ENCODE measurements at regions not wholly inside any gene's neighbourhood (a gene's known extent, or its start where the extent isn't known, plus 50 kb on each side); places are given as distances from the start of the nearest gene placed in this dataset.

- Mint-ChIP-seq H3K36me3 (ENCODE audit: low read depth) (no peaks in the 10 kb centered on the region), H3K27me3 (ENCODE audit: low read depth) (peaks cover 4% of the 10 kb centered on the region), H3K9me3 (no peaks in the 10 kb centered on the region), H3K4me3 (no peak overlapping the region), H3K27ac (ENCODE audit: unreplicated experiment) (no peak overlapping the region), H3K4me1 (peaks cover 14% of the 10 kb centered on the region)
- DNase-seq (ENCODE audit: low read depth, low spot score), result no peak
- TF ChIP-seq CTCF (conservative IDR thresholded peaks at IDR 0.05), result no peak
Observed at GRCh38 chr2:120612931-120613330, 122.7 kb upstream of the GLI2 start.

- Mint-ChIP-seq H3K27me3 (ENCODE audit: low read depth) (peaks cover 4% of the 10 kb centered on the region), H3K4me1 (peaks cover 14% of the 10 kb centered on the region), H3K36me3 (ENCODE audit: low read depth) (no peaks in the 10 kb centered on the region), H3K27ac (ENCODE audit: unreplicated experiment) (no peak overlapping the region), H3K4me3 (no peak overlapping the region), H3K9me3 (no peaks in the 10 kb centered on the region)
- no peak for TF ChIP-seq CTCF (conservative IDR thresholded peaks at IDR 0.05)
- no peak for DNase-seq (ENCODE audit: low read depth, low spot score)
Observed at GRCh38 chr2:120613742-120614571, 121.7 kb upstream of the GLI2 start.

GRCh38 chr2:120614901-120615300 is 120.8 kb upstream of the GLI2 start:
- H3K27ac Mint-ChIP-seq (ENCODE audit: unreplicated experiment), result no peak overlapping the region
- TF ChIP-seq CTCF (conservative IDR thresholded peaks at IDR 0.05), result no peak
- H3K36me3 Mint-ChIP-seq (ENCODE audit: low read depth), result no peaks in the 10 kb centered on the region
- no peak overlapping the region for H3K4me3 Mint-ChIP-seq
- DNase-seq (ENCODE audit: low read depth, low spot score), result no peak
- H3K4me1 Mint-ChIP-seq, result peaks cover 13% of the 10 kb centered on the region
- no peaks in the 10 kb centered on the region for H3K9me3 Mint-ChIP-seq
- peaks cover 4% of the 10 kb centered on the region for H3K27me3 Mint-ChIP-seq (ENCODE audit: low read depth)

- H3K4me3 Mint-ChIP-seq, result no peak overlapping the region
- peaks cover 6% of the 10 kb centered on the region for H3K4me1 Mint-ChIP-seq
- no peaks in the 10 kb centered on the region for H3K9me3 Mint-ChIP-seq
- no peaks in the 10 kb centered on the region for H3K36me3 Mint-ChIP-seq (ENCODE audit: low read depth)
- no peak for DNase-seq (ENCODE audit: low read depth, low spot score)
- peaks cover 4% of the 10 kb centered on the region for H3K27me3 Mint-ChIP-seq (ENCODE audit: low read depth)
- H3K27ac Mint-ChIP-seq (ENCODE audit: unreplicated experiment), result no peak overlapping the region
- no peak for TF ChIP-seq CTCF (conservative IDR thresholded peaks at IDR 0.05)
Observed at GRCh38 chr2:120616261-120616660, 119.4 kb upstream of the GLI2 start.

GRCh38 chr2:120617055-120617454 is 118.6 kb upstream of the GLI2 start:
- DNase-seq (ENCODE audit: low read depth, low spot score), result no peak
- no peaks in the 10 kb centered on the region for H3K36me3 Mint-ChIP-seq (ENCODE audit: low read depth)
- H3K27me3 Mint-ChIP-seq (ENCODE audit: low read depth), result peaks cover 4% of the 10 kb centered on the region
- H3K9me3 Mint-ChIP-seq, result no peaks in the 10 kb centered on the region
- TF ChIP-seq CTCF (conservative IDR thresholded peaks at IDR 0.05), result no peak
- no peak overlapping the region for H3K27ac Mint-ChIP-seq (ENCODE audit: unreplicated experiment)
- peaks cover 6% of the 10 kb centered on the region for H3K4me1 Mint-ChIP-seq
- H3K4me3 Mint-ChIP-seq, result no peak overlapping the region

All from neural crest cell (in vitro differentiated cells).